ENCODE measurements at regions not wholly inside any gene's neighbourhood (a gene's known extent, or its start where the extent isn't known, plus 50 kb on each side); places are given as distances from the start of the nearest gene placed in this dataset.
A peak's percentile ranks its signal among the peaks of the same experiment; 100 is the strongest.

- TF ChIP-seq CTCF (conservative IDR thresholded peaks at IDR 0.05; ENCODE audit: low read depth): no peak
- ChIA-PET POLR2A (ENCODE audit: low non-redundant PET) (no interaction called here), CTCF (no interaction called here)
- DNase-seq (ENCODE audit: low spot score): no peak
- no peak overlapping the region for H3K27ac ChIP-seq
Measured at GRCh38 chr4:72984351-72984750, 85.2 kb downstream of the COX18 start.

DNA sequence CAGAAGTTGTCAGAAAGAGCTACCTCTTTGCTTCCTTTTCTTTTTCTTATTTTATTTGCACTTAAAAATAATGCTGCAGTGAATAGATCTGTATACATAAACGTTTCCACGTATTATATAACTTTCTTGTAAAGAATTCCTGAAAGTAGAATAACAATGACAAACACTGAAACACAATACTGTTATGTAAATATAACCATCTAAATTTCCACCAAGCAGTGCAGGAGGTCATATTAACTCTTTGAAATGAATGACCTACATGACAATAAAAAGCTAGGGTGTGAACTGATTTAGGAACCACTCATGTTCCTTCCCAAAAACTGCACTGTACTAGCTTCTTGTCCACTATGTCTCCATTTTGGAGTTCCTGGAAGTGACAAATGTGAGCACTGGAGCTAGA is 85.8 kb downstream of the COX18 start:
- DNase-seq (ENCODE audit: low spot score): no peak
- ChIA-PET CTCF (no interaction called here), POLR2A (ENCODE audit: low non-redundant PET) (no interaction called here)
- no peak for TF ChIP-seq CTCF (conservative IDR thresholded peaks at IDR 0.05; ENCODE audit: low read depth)
- no peak overlapping the region for H3K27ac ChIP-seq

- no peak for TF ChIP-seq CTCF (conservative IDR thresholded peaks at IDR 0.05; ENCODE audit: low read depth)
- ChIA-PET CTCF (no interaction called here), POLR2A (ENCODE audit: low non-redundant PET) (no interaction called here)
- H3K27ac ChIP-seq: no peak overlapping the region
- DNase-seq (ENCODE audit: low spot score): no peak
Measured at GRCh38 chr4:72977936-72978485, 91.5 kb downstream of the COX18 start.

DNA sequence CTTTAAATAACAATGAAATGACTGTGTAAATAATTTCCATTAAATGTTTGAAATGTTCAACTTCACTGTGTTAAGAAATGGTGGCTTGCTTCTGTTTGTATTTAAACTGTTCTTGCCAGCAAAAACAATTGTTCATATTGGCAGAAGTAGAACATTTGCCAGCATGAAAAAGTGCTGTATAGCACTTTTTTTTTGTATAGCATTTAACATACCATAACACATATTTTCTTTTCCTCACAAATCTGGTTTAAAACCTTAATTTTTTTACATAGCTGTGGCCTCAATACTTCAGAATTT is 94.1 kb downstream of the COX18 start:
- ChIA-PET CTCF (no interaction called here), POLR2A (ENCODE audit: low non-redundant PET) (no interaction called here)
- DNase-seq (ENCODE audit: low spot score): no peak
- TF ChIP-seq CTCF (conservative IDR thresholded peaks at IDR 0.05; ENCODE audit: low read depth): no peak
- no peak overlapping the region for H3K27ac ChIP-seq

GRCh38 chr4:72974694-72975487 is 94.6 kb downstream of the COX18 start:
- no peak overlapping the region for H3K27ac ChIP-seq
- no peak for TF ChIP-seq CTCF (conservative IDR thresholded peaks at IDR 0.05; ENCODE audit: low read depth)
- ChIA-PET POLR2A (ENCODE audit: low non-redundant PET) (no interaction called here), CTCF (interaction anchor here (0.7 kb wide), 1 partner anchor 392 kb away, joined by 3 read pairs; no protein-coding TSS in a partner anchor)
- DNase-seq (ENCODE audit: low spot score): peak; percentile 25

DNA sequence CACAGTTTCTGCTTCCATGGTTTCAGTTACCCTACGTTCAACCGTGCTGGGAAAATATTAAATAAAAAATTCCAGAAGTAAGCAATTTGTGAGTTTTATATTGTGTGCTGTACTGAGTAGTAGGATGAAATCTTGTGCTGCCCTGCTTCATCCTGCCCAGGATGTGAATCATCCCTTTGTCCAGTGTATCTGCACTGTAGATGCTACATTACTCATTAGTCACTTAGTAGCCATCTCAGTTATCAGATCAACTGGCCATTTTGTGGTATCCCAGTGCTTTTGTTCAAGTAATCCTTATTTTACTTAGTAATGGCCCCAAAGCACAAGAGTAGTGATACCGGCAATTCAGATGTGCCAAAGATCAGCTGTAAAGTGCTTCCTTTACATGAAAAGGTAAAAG is 97.9 kb downstream of the COX18 start:
- ChIA-PET CTCF (no interaction called here), POLR2A (ENCODE audit: low non-redundant PET) (no interaction called here)
- H3K27ac ChIP-seq: no peak overlapping the region
- TF ChIP-seq CTCF (conservative IDR thresholded peaks at IDR 0.05; ENCODE audit: low read depth): no peak
- DNase-seq (ENCODE audit: low spot score): peak; percentile 31

All from RWPE1 (cell line).